Calu3 (cell line): ENCODE measurements at regions not wholly inside any gene's neighbourhood (a gene's known extent, or its start where the extent isn't known, plus 50 kb on each side); places are given as distances from the start of the nearest gene placed in this dataset.

Experiments
- BruUV-seq: library from RNA; stranded (reverse); fragments of 400-500 nt; replicated peaks from 2 replicates; lab custom pipeline; 2021; lab: Mats Ljungman, UMichigan
- CTCF ChIA-PET: fragments of 300-600 bp; sonication (Branson Sonifier 250); formaldehyde crosslinking; loops from one replicate; lab custom pipeline; 2022; ENCODE audit warnings: antibody characterized with exemption; lab: Charles Lee
- DNase-seq: peaks from one replicate; pipeline ENCODE4 v3.0.0; 2022
- H3K27ac Mint-ChIP-seq: one replicate; pipeline ENCODE4 v1.8.0; 2022; ENCODE audit warnings: mixed read lengths; ENCODE audit not compliant: unreplicated experiment
- H3K27me3 Mint-ChIP-seq: one replicate; pipeline ENCODE4 v1.8.0; 2022; ENCODE audit warnings: mixed read lengths; ENCODE audit not compliant: unreplicated experiment
- H3K36me3 Mint-ChIP-seq: one replicate; pipeline ENCODE4 v1.8.0; 2022; ENCODE audit warnings: mild to moderate bottlenecking, moderate library complexity, mixed read lengths; ENCODE audit not compliant: insufficient read depth, unreplicated experiment
- H3K4me1 Mint-ChIP-seq: one replicate; pipeline ENCODE4 v1.8.0; 2022; ENCODE audit warnings: mild to moderate bottlenecking, low read depth, mixed read lengths; ENCODE audit not compliant: unreplicated experiment
- H3K4me3 Mint-ChIP-seq: one replicate; pipeline ENCODE4 v1.8.0; 2022; ENCODE audit warnings: mild to moderate bottlenecking, low read depth, moderate library complexity, mixed read lengths; ENCODE audit not compliant: unreplicated experiment
- H3K9me3 Mint-ChIP-seq: one replicate; pipeline ENCODE4 v1.8.0; 2022; ENCODE audit warnings: low read depth, mixed read lengths; ENCODE audit not compliant: unreplicated experiment
- CTCF ChIP-seq: fragments of 200-600 bp; IDR thresholded peaks from one replicate; pipeline ENCODE4 v1.8.0; 2022; ENCODE audit warnings: antibody characterized with exemption; ENCODE audit not compliant: unreplicated experiment
- intact Hi-C: fragments of 100-400 bp; cut with micrococcal nuclease; formaldehyde crosslinking; loops from one replicate; pipeline ENCODE4 v1.10.0; 2022; ENCODE audit not compliant: unreplicated experiment

- H3K4me3 Mint-ChIP-seq = no peak overlapping the region
- H3K4me1 Mint-ChIP-seq = peaks cover 8% of the 10 kb centered on the region
- no peaks in the 10 kb centered on the region for H3K9me3 Mint-ChIP-seq
- CTCF ChIA-PET = no interaction called here
- H3K27ac Mint-ChIP-seq = no peak overlapping the region
- no peak for TF ChIP-seq CTCF
- H3K27me3 Mint-ChIP-seq = no peaks in the 10 kb centered on the region
- BruUV-seq = no TSS peak
- no peaks in the 10 kb centered on the region for H3K36me3 Mint-ChIP-seq
- intact Hi-C loops = no loop called here
- DNase-seq = no peak
Measured at GRCh38 chr2:142236181-142236580, 105.4 kb upstream of the LRP1B start.

DNA sequence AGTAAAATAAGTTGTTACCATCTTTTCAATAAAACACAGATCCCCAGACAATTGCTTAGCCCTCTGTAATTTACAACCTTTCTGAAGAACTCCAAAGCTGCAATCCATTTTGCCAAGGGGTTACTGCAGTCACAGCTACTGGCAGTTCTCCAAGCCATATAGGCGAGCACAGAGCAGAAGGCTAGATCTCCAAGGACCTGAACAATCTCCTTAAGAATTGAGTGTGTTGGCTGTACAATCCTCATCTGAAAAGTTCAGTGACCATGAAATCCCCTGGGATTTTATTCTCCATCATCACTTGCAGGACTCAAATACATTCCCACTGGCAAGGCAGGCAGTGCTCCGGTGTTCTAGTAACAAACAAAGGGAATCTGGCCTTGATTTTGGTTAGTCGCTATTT is 103.9 kb upstream of the LRP1B start:
- no peak for TF ChIP-seq CTCF
- Mint-ChIP-seq H3K27ac (no peak overlapping the region), H3K9me3 (peaks cover 2% of the 10 kb centered on the region), H3K27me3 (no peaks in the 10 kb centered on the region), H3K4me1 (no peaks in the 10 kb centered on the region), H3K36me3 (no peaks in the 10 kb centered on the region), H3K4me3 (no peak overlapping the region)
- CTCF ChIA-PET = no interaction called here
- no peak for DNase-seq
- intact Hi-C loops = no loop called here
- BruUV-seq = no TSS peak

GRCh38 chr2:142223309-142223708 is 92.5 kb upstream of the LRP1B start:
- DNase-seq = no peak
- H3K27ac Mint-ChIP-seq = no peak overlapping the region
- H3K4me3 Mint-ChIP-seq = no peak overlapping the region
- no TSS peak for BruUV-seq
- H3K36me3 Mint-ChIP-seq = no peaks in the 10 kb centered on the region
- TF ChIP-seq CTCF = no peak
- H3K9me3 Mint-ChIP-seq = no peaks in the 10 kb centered on the region
- CTCF ChIA-PET = no interaction called here
- intact Hi-C loops = no loop called here
- H3K27me3 Mint-ChIP-seq = no peaks in the 10 kb centered on the region
- no peaks in the 10 kb centered on the region for H3K4me1 Mint-ChIP-seq

DNA sequence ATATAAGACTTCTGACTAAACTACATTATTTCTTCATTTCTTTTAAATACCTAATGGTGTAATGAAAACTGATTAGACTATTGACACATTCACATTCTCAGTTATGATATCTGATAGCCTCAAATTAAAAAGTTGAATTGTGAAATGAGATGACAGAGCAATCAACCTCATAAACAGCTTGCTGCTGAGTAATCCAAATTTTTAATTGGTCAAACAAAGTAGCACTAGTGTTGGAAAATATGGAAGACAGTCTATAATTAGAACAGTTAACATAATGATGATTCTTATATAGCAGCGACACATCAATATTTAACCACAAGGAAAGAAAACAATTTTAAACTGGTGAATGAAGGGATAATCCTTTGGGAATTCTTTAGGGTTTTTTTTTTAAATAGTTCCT is 91.9 kb upstream of the LRP1B start:
- intact Hi-C loops = no loop called here

More for the DNA sequence above, 91.9 kb upstream of the LRP1B start:
- BruUV-seq = no TSS peak
- Mint-ChIP-seq H3K36me3 (no peaks in the 10 kb centered on the region), H3K27ac (no peak overlapping the region), H3K27me3 (no peaks in the 10 kb centered on the region), H3K9me3 (no peaks in the 10 kb centered on the region), H3K4me3 (no peak overlapping the region), H3K4me1 (no peaks in the 10 kb centered on the region)
- DNase-seq = no peak
- CTCF ChIA-PET = no interaction called here
- no peak for TF ChIP-seq CTCF
